K562 (cell line): ENCODE measurements at regions not wholly inside any gene's neighbourhood (a gene's known extent, or its start where the extent isn't known, plus 50 kb on each side); places are given as distances from the start of the nearest gene placed in this dataset.
A peak's percentile ranks its signal among the peaks of the same experiment; 100 is the strongest.
"Not testable (repeated sequence)": the region's sequence is repeated elsewhere in the genome, so short reads cannot be mapped to it uniquely, and the experiment has no call there.

ENCODE experiments used
- ATAC-seq: fragments of 200-7000 bp; cut with Tn5 transposase; 3 replicates; pipeline ENCODE4 v1.9.1; 2020; ENCODE audit warnings: moderate library complexity
- BruUV-seq: library from RNA; stranded (reverse); fragments of 400-500 nt; replicated peaks from 2 replicates; lab custom pipeline; 2021; lab: Mats Ljungman, UMichigan
- CTCF ChIA-PET: fragments of 300-600 bp; formaldehyde crosslinking; extraction: SDS; loops from one replicate; lab custom pipeline; 2021; ENCODE audit warnings: low intra/inter-chr PET ratio; lab: Yijun Ruan, JAX
- POLR2A ChIA-PET: fragments of 300-600, 350-650 bp; sonication (Branson Sonifier 250); formaldehyde crosslinking; extraction: SDS; loops from one replicate; lab custom pipeline; 2021; ENCODE audit warnings: antibody characterized with exemption, inconsistent platforms; lab: Yijun Ruan, JAX
- DNase-seq, 4 experiments: peaks; one replicate each; pipeline versions ENCODE4 v3.0.0 to v3.0.0-alpha.2; 2011 to 2018; ENCODE audit warnings: low spot score in 3 of 4, mixed read lengths in 3 of 4; ENCODE audit errors: extremely low read depth in 1 of 4
- FAIRE-seq: peaks from 2 replicates; lab custom pipeline; 2011; peaks lifted over from hg19 to GRCh38; lab: Jason Lieb, UNC
- H2AFZ ChIP-seq: 2 replicates; pipeline ENCODE4 v1.6.0; 2011; ENCODE audit warnings: low read depth, low read length, control low read depth, inconsistent platforms
- H3K27ac ChIP-seq: fragments of 200-600 bp; 3 replicates; pipeline ENCODE4 v1.8.0; 2011; ENCODE audit warnings: low read depth, mild to moderate bottlenecking, control low read depth, inconsistent platforms, low read length, moderate library complexity, mixed read lengths; ENCODE audit errors: extremely low read depth
- H3K27me3 ChIP-seq, 2 experiments: fragments of 300-600 bp in 1 of 2; 2 replicates in 1 of 2; 3 replicates in 1 of 2; pipeline versions ENCODE4 v1.6.0 to v1.8.0; 2011; ENCODE audit warnings: inconsistent platforms in 2 of 2, low read length in 2 of 2, mild to moderate bottlenecking in 1 of 2, mixed read lengths in 1 of 2, moderate library complexity in 1 of 2; ENCODE audit not compliant: control insufficient read depth in 2 of 2, insufficient read depth in 2 of 2
- H3K36me3 ChIP-seq: fragments of 300-600 bp; 3 replicates; pipeline ENCODE4 v1.8.0; 2011; ENCODE audit warnings: mild to moderate bottlenecking, low read length, inconsistent platforms; ENCODE audit not compliant: control insufficient read depth, insufficient read depth
- H3K4me1 ChIP-seq, 2 experiments: fragments of 200-600 bp in 1 of 2; replicated peaks in 1 of 2; 2 replicates in 1 of 2; 3 replicates in 1 of 2; pipeline versions ENCODE4 v1.5.1 to v1.8.0; 2011; ENCODE audit warnings: inconsistent platforms in 2 of 2, low read length in 2 of 2, mild to moderate bottlenecking in 1 of 2, mixed read lengths in 1 of 2, moderate library complexity in 1 of 2; ENCODE audit not compliant: control insufficient read depth in 2 of 2, insufficient read depth in 2 of 2
- H3K4me2 ChIP-seq: 2 replicates; pipeline ENCODE4 v1.6.1; 2011; ENCODE audit warnings: low read length, control low read depth, inconsistent platforms, mixed read lengths; ENCODE audit not compliant: insufficient read depth
- H3K4me3 ChIP-seq: fragments of 200-600 bp; sonication (generic), shearing (Covaris generic); 2 replicates; pipeline ENCODE4 v1.5.1; 2016; ENCODE audit warnings: control low read depth, inconsistent platforms
- H3K79me2 ChIP-seq: fragments of 200-600 bp; 3 replicates; pipeline ENCODE4 v1.8.0; 2011; ENCODE audit warnings: low read length, inconsistent platforms; ENCODE audit not compliant: control insufficient read depth, insufficient read depth
- H3K9ac ChIP-seq, 2 experiments: 2 replicates each; pipeline versions ENCODE4 v1.6.0 to v1.6.1; 2011; ENCODE audit warnings: low read depth in 2 of 2, low read length in 2 of 2, control low read depth in 1 of 2, inconsistent platforms in 1 of 2, mild to moderate bottlenecking in 1 of 2, mixed read lengths in 1 of 2; ENCODE audit not compliant: insufficient read depth in 1 of 2
- H3K9me1 ChIP-seq: one replicate; pipeline ENCODE4 v1.6.0; 2011; ENCODE audit warnings: inconsistent platforms, mild to moderate bottlenecking, low read length, moderate library complexity; ENCODE audit not compliant: control insufficient read depth, insufficient read depth
- H3K9me3 ChIP-seq: replicated peaks from 2 replicates; pipeline ENCODE4 v1.5.1; 2011; ENCODE audit warnings: low read depth, low read length, inconsistent platforms; ENCODE audit not compliant: control insufficient read depth, insufficient read depth
- H4K20me1 ChIP-seq: replicated peaks from 2 replicates; pipeline ENCODE4 v1.6.1; 2011; ENCODE audit warnings: low read length, inconsistent platforms, mixed read lengths; ENCODE audit not compliant: control insufficient read depth, insufficient read depth
- TGIF2 ChIP-seq: sonication (generic); formaldehyde crosslinking; IDR thresholded peaks from 2 replicates; pipeline ENCODE4 v1.8.1; 2022; ENCODE audit warnings: mild to moderate bottlenecking, missing genetic modification reagents, moderate library complexity
- WGBS: fragments of 100-300 bp; shearing (Covaris generic); methylation state at CpG from one replicate; pipeline ENCODE4 v1.1.6; 2016; ENCODE audit warnings: low coverage, mixed read lengths; ENCODE audit not compliant: insufficient coverage; ENCODE audit errors: missing lambda C conversion rate; 5-methylcytosine and 5-hydroxymethylcytosine counted together
- in situ Hi-C: fragments of 300-500 bp; cut with MboI; formaldehyde crosslinking; loops from 4 replicates; pipeline ENCODE4 v1.15.0; 2018; ENCODE audit warnings: inconsistent platforms, mixed read lengths
- intact Hi-C: fragments of 100-400 bp; cut with micrococcal nuclease; formaldehyde crosslinking; loops from 2 replicates; pipeline ENCODE4 v1.14.2; 2022
- TF ChIP-seq, protein P1 (sequence below), 3 experiments: IDR thresholded peaks in 2 of 3; conservative IDR thresholded peaks in 1 of 3; 2 replicates each; pipeline ENCODE4 v1.5.1; 2011 to 2012; ENCODE audit warnings: low read length in 3 of 3, mild to moderate bottlenecking in 3 of 3, control low read depth in 2 of 3, improper control_type of control experiment in 1 of 3, inconsistent platforms in 1 of 3, low read depth in 1 of 3, mixed read lengths in 1 of 3, moderate library complexity in 1 of 3; ENCODE audit not compliant: insufficient read depth in 2 of 3

GRCh38 chr22:34842630-34843029 lies 223.3 kb upstream of the ISX start:
- intact Hi-C loops, result no loop called here

DNA sequence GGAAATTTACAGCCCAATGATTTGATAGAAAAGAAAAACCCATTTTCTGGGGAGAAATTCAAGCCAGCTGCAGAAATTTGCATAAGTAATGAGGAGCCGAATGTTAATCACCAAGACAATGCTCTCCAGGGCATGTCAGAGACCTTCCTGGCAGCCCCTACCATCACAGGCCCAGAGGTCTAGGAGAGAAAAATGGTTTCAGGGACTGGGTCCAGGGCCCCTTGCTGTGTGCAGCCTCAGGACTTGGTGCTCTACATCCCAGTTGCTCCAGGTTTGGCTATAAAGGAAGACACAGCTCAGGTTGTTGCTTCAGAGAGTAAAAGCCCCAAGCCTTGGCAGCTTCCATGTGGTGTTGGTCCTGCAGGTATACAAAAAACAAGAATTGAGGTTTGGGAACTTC lies 222.2 kb upstream of the ISX start:
- H4K20me1 ChIP-seq, H3K27ac ChIP-seq, intact Hi-C loops, DNase-seq, ATAC-seq, in situ Hi-C loops, POLR2A ChIA-PET, H3K4me1 ChIP-seq, H3K79me2 ChIP-seq, FAIRE-seq, H3K9ac ChIP-seq, H3K4me2 ChIP-seq, CTCF ChIA-PET, H3K27me3 ChIP-seq, H3K9me1 ChIP-seq, BruUV-seq, H2AFZ ChIP-seq, H3K36me3 ChIP-seq, H3K9me3 ChIP-seq, H3K4me3 ChIP-seq: not testable (repeated sequence)
- 0% methylated on average over 1 of the region's 1 CpG for WGBS

More at GRCh38 chr22:34842630-34843029, 223.3 kb upstream of the ISX start:
- no peaks in the 10 kb centered on the region for H3K4me1 ChIP-seq
- no peak overlapping the region for H3K9ac ChIP-seq
- no peaks in the 10 kb centered on the region for H3K9me1 ChIP-seq
- ATAC-seq (no peak), FAIRE-seq (no peak), DNase-seq (no peak)
- no peak overlapping the region for H3K27ac ChIP-seq
- POLR2A ChIA-PET, result no interaction called here
- no peak overlapping the region for H3K4me3 ChIP-seq
- CTCF ChIA-PET, result no interaction called here
- TF ChIP-seq, protein P1, sequence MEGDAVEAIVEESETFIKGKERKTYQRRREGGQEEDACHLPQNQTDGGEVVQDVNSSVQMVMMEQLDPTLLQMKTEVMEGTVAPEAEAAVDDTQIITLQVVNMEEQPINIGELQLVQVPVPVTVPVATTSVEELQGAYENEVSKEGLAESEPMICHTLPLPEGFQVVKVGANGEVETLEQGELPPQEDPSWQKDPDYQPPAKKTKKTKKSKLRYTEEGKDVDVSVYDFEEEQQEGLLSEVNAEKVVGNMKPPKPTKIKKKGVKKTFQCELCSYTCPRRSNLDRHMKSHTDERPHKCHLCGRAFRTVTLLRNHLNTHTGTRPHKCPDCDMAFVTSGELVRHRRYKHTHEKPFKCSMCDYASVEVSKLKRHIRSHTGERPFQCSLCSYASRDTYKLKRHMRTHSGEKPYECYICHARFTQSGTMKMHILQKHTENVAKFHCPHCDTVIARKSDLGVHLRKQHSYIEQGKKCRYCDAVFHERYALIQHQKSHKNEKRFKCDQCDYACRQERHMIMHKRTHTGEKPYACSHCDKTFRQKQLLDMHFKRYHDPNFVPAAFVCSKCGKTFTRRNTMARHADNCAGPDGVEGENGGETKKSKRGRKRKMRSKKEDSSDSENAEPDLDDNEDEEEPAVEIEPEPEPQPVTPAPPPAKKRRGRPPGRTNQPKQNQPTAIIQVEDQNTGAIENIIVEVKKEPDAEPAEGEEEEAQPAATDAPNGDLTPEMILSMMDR (IDR thresholded peaks at IDR 0.05 in 2 of 3, conservative IDR thresholded peaks at IDR 0.05 in 1 of 3; ENCODE audit: insufficient read depth in 2 of 3, low read depth in 1 of 3, low read length in 3 of 3), result 0 out of 6 replicates have a peak, but pooled peaks of 1 of the 3 experiments have one; percentile 14
- no peak for TF ChIP-seq TGIF2 (CRISPR knock-in tag)
- H3K9me3 ChIP-seq, result no peaks in the 10 kb centered on the region
- no peaks in the 10 kb centered on the region for H4K20me1 ChIP-seq
- BruUV-seq, result no TSS peak
- no peak overlapping the region for H2AFZ ChIP-seq
- H3K36me3 ChIP-seq, result no peaks in the 10 kb centered on the region
- whole genome bisulfite sequencing, result 0% methylated on average over 1 of the region's 2 CpGs
- H3K79me2 ChIP-seq, result no peaks in the 10 kb centered on the region
- no peaks in the 10 kb centered on the region for H3K27me3 ChIP-seq
- H3K4me2 ChIP-seq, result no peak overlapping the region
- in situ Hi-C loops, result no loop called here
